OCI-LY1 (cell line): ENCODE measurements at regions not wholly inside any gene's neighbourhood (a gene's known extent, or its start where the extent isn't known, plus 50 kb on each side); places are given as distances from the start of the nearest gene placed in this dataset.

Experiments used
- CTCF ChIP-seq: fragments of 200-600 bp; sonication (generic), shearing (Covaris generic); IDR thresholded peaks from 2 replicates; pipeline ENCODE4 v1.5.1; 2017; ENCODE audit warnings: mild to moderate bottlenecking, antibody characterized with exemption, low read length, moderate library complexity, mixed read lengths
- EZH2 ChIP-seq: fragments of 200-600 bp; sonication (generic), shearing (Covaris generic); IDR thresholded peaks from 2 replicates; pipeline ENCODE4 v1.8.0; 2017; ENCODE audit warnings: borderline replicate concordance, mixed run types, mild to moderate bottlenecking, antibody characterized with exemption, low read length, moderate library complexity, mixed read lengths

- no peak for TF ChIP-seq CTCF
- TF ChIP-seq EZH2 = no peak
These were observed 99.2 kb downstream of the SNAPC1 start for GRCh38 chr14:61861320-61861865.
